Activated effector memory CD4-positive, alpha-beta T cell treated with anti-CD3 and anti-CD28 coated beads, Interleukin-2, amount 50 U/mL, for 16 hours (primary cell): ENCODE measurements at regions not wholly inside any gene's neighbourhood (a gene's known extent, or its start where the extent isn't known, plus 50 kb on each side); places are given as distances from the start of the nearest gene placed in this dataset.
"Not testable (repeated sequence)": the region's sequence is repeated elsewhere in the genome, so short reads cannot be mapped to it uniquely, and the experiment has no call there.

Source experiments
- DNase-seq: peaks from one replicate; pipeline ENCODE4 v3.0.0-alpha.2; 2020

GRCh38 chr21:8987896-8988295 lies 1533.5 kb upstream of the TPTE start:
- DNase-seq = not testable (repeated sequence)

- DNase-seq = no peak
Observed at GRCh38 chr21:8988696-8989095, 1532.7 kb upstream of the TPTE start.

DNA sequence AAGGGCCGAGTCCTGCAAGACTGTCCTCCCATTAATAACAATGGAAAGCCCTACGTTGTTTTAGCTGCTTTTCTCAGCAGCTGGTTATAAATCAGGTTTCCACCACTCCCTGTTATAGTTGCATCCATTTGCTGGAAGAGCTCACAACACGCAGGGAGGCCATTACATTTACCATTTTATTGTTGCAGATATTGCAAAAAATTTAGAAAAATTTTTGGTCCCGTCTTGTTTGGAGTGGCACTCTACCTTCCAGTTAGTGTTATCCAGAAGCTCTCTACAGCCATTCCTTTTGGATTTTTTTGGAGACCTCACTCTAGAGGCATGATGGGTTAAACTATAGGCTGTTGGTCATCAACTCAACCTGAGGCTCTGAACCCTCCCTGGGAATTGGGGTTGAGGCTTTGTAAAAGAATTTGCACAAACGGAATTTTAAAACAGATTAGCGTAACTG lies 1532.1 kb upstream of the TPTE start:
- DNase-seq = no peak

DNA sequence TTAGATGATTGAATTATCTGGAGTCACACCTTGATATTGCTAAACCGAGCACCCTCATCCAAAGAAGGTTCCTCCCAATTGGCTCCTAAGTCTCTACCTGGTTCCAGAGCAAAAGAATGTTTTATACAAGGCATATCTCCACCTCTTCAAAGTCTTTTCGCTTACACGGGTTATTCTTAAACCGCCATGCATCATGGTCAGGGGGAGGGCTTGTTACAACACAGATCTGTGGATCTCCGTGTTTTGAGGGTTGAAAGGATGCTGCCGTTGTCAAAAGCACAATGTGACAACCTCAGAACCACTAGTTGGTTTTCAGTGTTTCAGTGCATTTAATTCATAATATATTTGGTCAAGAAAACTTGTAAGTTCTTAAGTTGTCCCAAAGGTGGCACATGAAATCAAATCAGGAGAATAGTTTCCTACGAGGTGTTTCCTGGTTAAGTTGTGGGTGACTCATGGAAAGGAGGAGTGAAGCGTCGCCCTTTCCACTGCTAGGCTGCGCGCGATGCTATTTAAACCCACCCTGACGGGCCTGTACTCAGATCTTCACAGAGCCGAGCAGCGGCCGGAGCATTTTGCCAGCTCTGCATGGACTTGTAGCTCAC lies 1531.6 kb upstream of the TPTE start:
- no peak for DNase-seq

DNA sequence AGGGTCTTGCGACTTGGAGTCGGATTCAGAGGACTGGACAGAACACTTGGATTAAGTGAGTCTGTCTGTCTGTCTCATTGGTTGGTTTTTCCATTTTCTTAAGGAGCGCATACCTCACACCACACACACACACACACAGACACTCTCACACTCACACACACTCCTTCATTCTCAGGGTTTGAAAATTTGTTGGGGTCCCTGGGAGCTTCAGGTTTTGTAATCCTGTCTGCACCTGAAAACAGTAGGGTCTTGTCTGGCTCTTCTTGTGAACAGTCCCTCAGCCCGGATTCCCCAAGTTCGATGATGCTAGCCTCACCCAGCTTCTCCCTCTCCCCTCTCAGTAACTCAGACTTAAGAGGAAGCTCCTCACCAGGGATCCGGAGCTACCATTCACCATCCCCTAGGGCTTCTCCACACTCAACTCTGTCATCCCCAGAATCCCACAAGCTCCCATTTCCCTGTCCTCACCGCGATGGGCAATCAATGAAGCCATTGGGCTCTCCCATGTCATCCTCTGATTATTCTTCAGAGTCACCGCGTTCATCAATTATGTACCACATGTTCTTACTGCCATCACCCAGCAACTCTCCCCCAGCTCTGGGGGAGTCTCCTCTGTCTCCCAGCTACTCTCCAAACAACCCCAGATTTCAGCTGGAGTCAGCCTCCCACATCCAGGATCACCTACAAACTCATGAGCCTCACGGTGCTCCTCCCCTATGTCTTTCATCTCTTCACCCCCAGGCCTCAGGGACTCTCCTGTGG lies 1530.9 kb upstream of the TPTE start:
- no peak for DNase-seq

- no peak for DNase-seq
Observed at GRCh38 chr21:8991088-8991907, 1530.1 kb upstream of the TPTE start.

- DNase-seq = no peak
Observed at GRCh38 chr21:8991968-8992621, 1529.3 kb upstream of the TPTE start.

- no peak for DNase-seq
Observed at GRCh38 chr21:8992731-8993174, 1528.6 kb upstream of the TPTE start.

- no peak for DNase-seq
Observed at GRCh38 chr21:8993284-8993942, 1528.0 kb upstream of the TPTE start.

GRCh38 chr21:8993943-8994639 lies 1527.3 kb upstream of the TPTE start:
- DNase-seq = no peak

DNA sequence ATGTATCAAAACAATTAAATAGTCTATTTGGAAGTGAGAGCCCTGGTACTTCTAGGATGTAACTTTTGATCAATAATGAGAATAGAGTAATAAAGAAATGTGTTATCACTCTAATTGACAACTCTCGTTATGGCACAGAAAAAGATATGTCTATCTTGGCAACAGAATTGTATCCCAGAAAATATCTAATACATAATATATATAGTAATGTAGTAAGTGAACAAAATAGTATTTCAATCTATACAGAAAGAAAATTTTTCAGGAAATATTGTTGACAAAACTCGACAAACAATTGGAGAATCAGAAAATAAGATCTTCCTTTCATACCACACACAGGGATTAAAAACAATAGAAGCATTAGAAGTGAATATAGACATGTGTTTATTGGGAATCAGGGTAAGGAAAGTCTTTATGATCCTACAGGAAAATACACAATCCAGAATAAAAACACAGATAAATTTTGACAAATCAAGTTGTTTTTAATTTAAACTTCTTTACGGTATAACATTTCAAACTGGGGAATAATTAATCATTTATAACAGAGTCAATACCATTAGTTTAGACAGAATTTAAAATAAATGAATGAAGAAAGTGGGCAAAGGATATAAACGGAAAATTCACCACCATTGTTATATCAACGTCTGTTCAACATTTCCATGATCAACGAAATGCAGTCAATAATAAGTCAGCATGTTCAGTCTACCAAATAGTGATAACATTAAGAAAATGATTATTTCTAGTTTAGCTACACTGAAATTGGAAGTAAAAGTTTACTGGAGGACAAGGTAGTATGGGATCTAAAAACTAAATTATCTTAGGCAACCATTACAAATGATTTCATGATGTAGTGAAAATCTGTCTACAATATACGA lies 1526.5 kb upstream of the TPTE start:
- no peak for DNase-seq

DNA sequence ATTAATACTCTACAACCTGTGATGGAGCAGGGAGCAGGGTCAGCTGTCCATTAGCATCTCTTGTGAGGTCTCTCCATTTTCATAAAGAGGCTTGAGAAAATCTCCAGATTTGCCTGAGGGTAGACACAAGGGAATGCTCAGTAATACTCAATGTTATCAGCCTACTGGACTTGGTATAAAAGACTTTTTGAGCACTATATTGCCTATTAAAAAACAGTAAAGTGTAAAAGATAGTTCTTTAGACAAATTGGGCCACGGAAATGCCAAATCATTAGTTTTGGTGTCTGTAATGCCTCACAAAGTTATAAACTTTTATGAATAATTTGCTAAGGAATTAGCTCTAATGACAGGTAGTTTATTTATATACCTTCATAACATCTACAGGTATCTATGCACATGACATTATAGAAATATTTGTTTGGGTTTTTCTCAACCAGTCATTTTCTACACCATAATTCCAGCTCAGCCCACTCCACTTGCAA lies 1524.9 kb upstream of the TPTE start:
- DNase-seq = not testable (repeated sequence)

- no peak for DNase-seq
Observed at GRCh38 chr21:8997011-8997440, 1524.4 kb upstream of the TPTE start.

DNA sequence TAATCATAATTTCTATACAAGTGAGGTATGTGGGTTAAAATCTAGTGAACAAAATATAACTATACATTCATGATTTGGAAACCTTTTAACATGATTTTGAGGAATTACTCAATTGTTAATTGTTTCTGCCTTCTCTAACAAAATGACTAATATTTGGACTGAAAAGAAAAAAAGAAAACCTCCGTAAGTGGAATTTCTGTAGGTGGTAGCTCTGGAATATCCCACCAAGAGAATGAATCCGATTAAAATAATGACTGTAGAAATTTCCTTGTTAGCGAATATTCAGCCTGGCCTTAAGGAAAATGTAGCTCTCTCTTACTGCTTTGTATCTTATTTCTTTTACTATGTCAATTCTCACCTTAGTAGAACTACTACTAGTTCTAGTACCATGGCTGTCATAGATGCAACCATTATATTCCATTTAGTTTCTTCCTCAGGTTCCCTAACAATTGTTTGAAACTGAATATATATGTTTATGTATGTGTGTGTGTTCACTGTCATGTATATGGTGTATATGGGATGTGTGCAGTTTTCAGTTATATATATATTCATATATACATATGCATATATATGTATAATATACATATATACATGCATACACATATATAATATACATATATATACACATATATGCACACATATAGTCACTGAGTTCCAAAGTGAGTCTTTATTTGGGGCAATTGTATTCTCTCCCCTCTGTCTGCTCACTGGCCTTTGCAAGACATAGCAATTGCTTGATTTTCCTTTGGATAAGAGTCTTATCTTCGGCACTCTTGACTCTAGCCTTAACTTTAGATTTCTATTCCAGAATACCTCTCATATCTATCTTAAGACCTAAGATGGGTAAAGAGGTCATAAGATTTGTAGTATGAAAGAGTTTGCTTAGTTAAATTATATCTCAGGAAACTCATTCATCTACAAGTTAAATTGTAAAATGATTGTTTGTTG lies 1523.7 kb upstream of the TPTE start:
- DNase-seq = not testable (repeated sequence)

- DNase-seq = not testable (repeated sequence)
Observed at GRCh38 chr21:8998480-8998879, 1522.9 kb upstream of the TPTE start.

GRCh38 chr21:8998946-8999681 lies 1522.3 kb upstream of the TPTE start:
- no peak for DNase-seq

- DNase-seq = not testable (repeated sequence)
Observed at GRCh38 chr21:9000132-9000531, 1521.3 kb upstream of the TPTE start.

DNA sequence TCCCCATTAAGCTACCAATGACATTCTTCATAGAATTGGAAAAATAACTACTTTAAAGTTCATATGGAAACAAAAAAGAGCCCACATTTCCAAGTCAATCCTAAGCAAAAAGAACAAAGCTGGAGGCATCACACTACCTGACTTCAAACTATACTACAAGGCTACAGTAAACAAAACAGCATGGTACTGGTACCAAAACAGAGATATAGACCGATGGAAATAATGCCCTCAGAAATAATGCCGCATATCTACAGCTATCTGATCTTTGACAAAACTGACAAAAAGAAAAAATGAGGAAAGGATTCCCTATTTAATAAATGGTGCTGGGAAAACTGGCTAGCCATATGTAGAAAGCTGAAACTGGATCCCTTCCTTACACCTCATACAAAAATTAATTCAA lies 1520.7 kb upstream of the TPTE start:
- DNase-seq = not testable (repeated sequence)
